ENCODE measurements at regions not wholly inside any gene's neighbourhood (a gene's known extent, or its start where the extent isn't known, plus 50 kb on each side); places are given as distances from the start of the nearest gene placed in this dataset.

GRCh38 chr2:83253848-83254247, 1205.2 kb downstream of the SUCLG1 start:
- H3K27me3 ChIP-seq (replicated peaks in 1 of 2; ENCODE audit: control insufficient read depth in 2 of 2, insufficient read depth in 2 of 2, low read length in 1 of 2) = no peaks in the 10 kb centered on the region
- FAIRE-seq (no peak), DNase-seq (ENCODE audit: low read depth, low spot score) (no peak), ATAC-seq (no peak)
- H3K9me3 ChIP-seq (replicated peaks; ENCODE audit: control insufficient read depth, insufficient read depth, low read length) = no peaks in the 10 kb centered on the region
- CTCF ChIA-PET = no interaction called here
- H3K4me2 ChIP-seq (ENCODE audit: control insufficient read depth, insufficient read depth) = no peak overlapping the region
- no peak overlapping the region for H3K27ac ChIP-seq (ENCODE audit: control insufficient read depth, insufficient read depth)
- H3K4me1 ChIP-seq (ENCODE audit: control insufficient read depth, insufficient read depth, low read length) = no peaks in the 10 kb centered on the region
- BruUV-seq (replicated peaks) = no TSS peak
- SMC1A ChIA-PET (ENCODE audit: uncharacterized antibody, unreplicated experiment) = no interaction called here
- no peak overlapping the region for H2AFZ ChIP-seq (ENCODE audit: control insufficient read depth, low read depth, low read length)
- POLR2A ChIA-PET = no interaction called here
- in situ Hi-C loops (cut with MboI) (no loop called here), intact Hi-C loops (cut with micrococcal nuclease; ENCODE audit: unreplicated experiment) (no loop called here)
- no peak overlapping the region for H3K9ac ChIP-seq (ENCODE audit: control insufficient read depth, insufficient read depth, low read length)
- WGBS (ENCODE audit: insufficient coverage, insufficient replicate concordance, low lambda C conversion rate, missing lambda C conversion rate) = 0% methylated on average over 1 of the region's 1 CpG
- H3K79me2 ChIP-seq (ENCODE audit: control insufficient read depth, insufficient read depth, low read length) = no peaks in the 10 kb centered on the region
- no peaks in the 10 kb centered on the region for H3K36me3 ChIP-seq (ENCODE audit: control insufficient read depth in 2 of 2, insufficient read depth in 2 of 2, low read length in 1 of 2)
- no peaks in the 10 kb centered on the region for H4K20me1 ChIP-seq (ENCODE audit: control insufficient read depth, insufficient read depth)
- H3K4me3 ChIP-seq = no peak overlapping the region
- RAD21 ChIA-PET (ENCODE audit: unreplicated experiment) = no interaction called here
- TF ChIP-seq LARP7 (IDR thresholded peaks at IDR 0.05) = no peak
- TF ChIP-seq SIN3A (IDR thresholded peaks at IDR 0.05; ENCODE audit: low read depth, low read length) = no peak
- TF ChIP-seq FOXK2 (IDR thresholded peaks at IDR 0.05) = no peak
- no peak for TF ChIP-seq POLR2A (IDR thresholded peaks at IDR 0.05; ENCODE audit: low read depth, low read length)
- TF ChIP-seq NBN (IDR thresholded peaks at IDR 0.05) = no peak
- no peak for TF ChIP-seq TCF3 (IDR thresholded peaks at IDR 0.05; ENCODE audit: borderline replicate concordance, insufficient read depth, low read depth, low read length)
- TF ChIP-seq BRCA1 (IDR thresholded peaks at IDR 0.05; ENCODE audit: low read depth, low read length) = no peak
- TF ChIP-seq DPF2 (IDR thresholded peaks at IDR 0.05) = no peak
- TF ChIP-seq BACH1 (IDR thresholded peaks at IDR 0.05; ENCODE audit: borderline replicate concordance) = no peak
- TF ChIP-seq STAT1 (conservative IDR thresholded peaks at IDR 0.05) = no peak
- TF ChIP-seq, protein P1, sequence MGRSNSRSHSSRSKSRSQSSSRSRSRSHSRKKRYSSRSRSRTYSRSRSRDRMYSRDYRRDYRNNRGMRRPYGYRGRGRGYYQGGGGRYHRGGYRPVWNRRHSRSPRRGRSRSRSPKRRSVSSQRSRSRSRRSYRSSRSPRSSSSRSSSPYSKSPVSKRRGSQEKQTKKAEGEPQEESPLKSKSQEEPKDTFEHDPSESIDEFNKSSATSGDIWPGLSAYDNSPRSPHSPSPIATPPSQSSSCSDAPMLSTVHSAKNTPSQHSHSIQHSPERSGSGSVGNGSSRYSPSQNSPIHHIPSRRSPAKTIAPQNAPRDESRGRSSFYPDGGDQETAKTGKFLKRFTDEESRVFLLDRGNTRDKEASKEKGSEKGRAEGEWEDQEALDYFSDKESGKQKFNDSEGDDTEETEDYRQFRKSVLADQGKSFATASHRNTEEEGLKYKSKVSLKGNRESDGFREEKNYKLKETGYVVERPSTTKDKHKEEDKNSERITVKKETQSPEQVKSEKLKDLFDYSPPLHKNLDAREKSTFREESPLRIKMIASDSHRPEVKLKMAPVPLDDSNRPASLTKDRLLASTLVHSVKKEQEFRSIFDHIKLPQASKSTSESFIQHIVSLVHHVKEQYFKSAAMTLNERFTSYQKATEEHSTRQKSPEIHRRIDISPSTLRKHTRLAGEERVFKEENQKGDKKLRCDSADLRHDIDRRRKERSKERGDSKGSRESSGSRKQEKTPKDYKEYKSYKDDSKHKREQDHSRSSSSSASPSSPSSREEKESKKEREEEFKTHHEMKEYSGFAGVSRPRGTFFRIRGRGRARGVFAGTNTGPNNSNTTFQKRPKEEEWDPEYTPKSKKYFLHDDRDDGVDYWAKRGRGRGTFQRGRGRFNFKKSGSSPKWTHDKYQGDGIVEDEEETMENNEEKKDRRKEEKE (IDR thresholded peaks at IDR 0.05) = no peak
